MM.1S (cell line): ENCODE measurements at regions not wholly inside any gene's neighbourhood (a gene's known extent, or its start where the extent isn't known, plus 50 kb on each side); places are given as distances from the start of the nearest gene placed in this dataset.

Experiments
- EZH2 ChIP-seq: fragments of 300-600 bp; sonication (generic); optimal IDR thresholded peaks from 2 replicates; pipeline ENCODE3; 2017; ENCODE audit warnings: low read depth, mild to moderate bottlenecking, antibody characterized with exemption, low read length, mixed read lengths
- EZH2phosphoT487 ChIP-seq: fragments of 300-600 bp; sonication (generic); IDR thresholded peaks from 2 replicates; pipeline ENCODE4 v1.6.1; 2018; ENCODE audit warnings: antibody characterized with exemption, low read length
- TF ChIP-seq, protein P1 (sequence below): fragments of 300-600 bp; sonication (generic); IDR thresholded peaks from 2 replicates; pipeline ENCODE4 v1.5.1; 2016; ENCODE audit warnings: antibody characterized with exemption, low read length, mixed read lengths

DNA sequence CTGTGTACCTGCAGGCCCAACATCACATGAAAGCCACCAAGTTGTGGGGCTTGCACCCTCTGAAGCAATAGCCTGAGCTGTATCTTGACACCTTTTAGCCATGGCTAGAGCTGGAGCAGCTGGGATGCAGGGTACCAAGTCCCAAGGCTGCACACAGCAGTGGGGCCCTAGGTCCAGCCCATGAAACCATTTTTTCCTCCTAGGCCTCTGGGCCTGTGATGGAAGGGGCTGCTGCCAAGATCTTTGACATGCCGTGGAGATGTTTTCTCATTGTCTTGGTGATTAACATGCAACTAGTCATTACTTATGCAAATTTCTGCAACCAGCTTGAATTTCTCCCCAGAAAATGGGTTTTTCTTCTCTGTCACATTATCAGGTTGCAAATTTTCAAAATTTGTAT, 387.2 kb upstream of the RIOK2 start:
- TF ChIP-seq, protein P1, sequence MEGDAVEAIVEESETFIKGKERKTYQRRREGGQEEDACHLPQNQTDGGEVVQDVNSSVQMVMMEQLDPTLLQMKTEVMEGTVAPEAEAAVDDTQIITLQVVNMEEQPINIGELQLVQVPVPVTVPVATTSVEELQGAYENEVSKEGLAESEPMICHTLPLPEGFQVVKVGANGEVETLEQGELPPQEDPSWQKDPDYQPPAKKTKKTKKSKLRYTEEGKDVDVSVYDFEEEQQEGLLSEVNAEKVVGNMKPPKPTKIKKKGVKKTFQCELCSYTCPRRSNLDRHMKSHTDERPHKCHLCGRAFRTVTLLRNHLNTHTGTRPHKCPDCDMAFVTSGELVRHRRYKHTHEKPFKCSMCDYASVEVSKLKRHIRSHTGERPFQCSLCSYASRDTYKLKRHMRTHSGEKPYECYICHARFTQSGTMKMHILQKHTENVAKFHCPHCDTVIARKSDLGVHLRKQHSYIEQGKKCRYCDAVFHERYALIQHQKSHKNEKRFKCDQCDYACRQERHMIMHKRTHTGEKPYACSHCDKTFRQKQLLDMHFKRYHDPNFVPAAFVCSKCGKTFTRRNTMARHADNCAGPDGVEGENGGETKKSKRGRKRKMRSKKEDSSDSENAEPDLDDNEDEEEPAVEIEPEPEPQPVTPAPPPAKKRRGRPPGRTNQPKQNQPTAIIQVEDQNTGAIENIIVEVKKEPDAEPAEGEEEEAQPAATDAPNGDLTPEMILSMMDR = no peak
- TF ChIP-seq EZH2phosphoT487 (no peak), EZH2 (no peak)
